ENCODE measurements at regions not wholly inside any gene's neighbourhood (a gene's known extent, or its start where the extent isn't known, plus 50 kb on each side); places are given as distances from the start of the nearest gene placed in this dataset.
A peak's percentile ranks its signal among the peaks of the same experiment; 100 is the strongest.

DNA sequence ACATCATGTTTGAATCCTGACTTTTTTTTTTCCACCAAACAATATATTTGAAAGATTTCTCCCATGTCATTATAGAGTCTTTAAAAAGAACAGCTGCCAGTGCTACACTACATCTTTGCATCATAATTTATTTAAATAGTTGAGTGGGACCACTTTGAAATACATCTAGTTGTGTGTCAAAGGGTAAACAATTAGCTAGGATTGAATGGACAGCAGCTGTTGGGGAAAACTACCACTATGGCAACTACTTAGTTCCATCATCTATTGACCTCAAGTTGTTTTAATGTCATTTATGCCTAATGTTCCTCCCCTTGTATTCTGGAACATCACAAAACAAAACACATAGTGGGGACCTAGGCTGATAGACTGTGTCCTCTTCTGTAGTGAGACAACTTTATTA lies 985.1 kb downstream of the SORCS1 start:
- no peak for FAIRE-seq

DNA sequence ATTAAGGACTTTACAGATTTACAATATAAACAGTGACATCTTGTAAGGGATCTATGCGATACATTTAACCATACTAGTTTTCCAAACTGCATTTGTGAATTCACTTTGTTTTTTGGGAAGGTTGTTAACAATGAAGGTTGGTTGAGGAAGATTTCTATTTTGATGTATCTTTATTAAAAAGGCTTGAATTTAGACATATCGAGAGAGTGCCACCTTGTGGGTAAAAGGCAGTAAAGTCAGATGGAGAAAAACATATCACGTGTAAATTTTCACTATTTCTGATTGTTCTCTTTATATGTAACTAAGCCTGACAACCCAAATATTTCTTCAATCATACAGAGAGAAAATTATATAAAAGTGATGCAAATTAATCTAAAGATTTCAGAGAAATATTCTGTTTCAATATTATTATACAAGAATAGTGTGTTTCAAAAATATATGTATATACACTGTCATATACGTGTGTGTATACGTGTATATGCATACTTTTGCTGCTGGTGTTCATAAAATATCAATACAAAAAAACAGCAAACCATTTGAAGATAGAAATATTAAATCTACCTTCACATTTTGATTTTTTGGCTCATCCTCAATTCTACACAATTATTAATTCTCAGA lies 988.6 kb downstream of the SORCS1 start:
- peak; percentile 97 for FAIRE-seq

DNA sequence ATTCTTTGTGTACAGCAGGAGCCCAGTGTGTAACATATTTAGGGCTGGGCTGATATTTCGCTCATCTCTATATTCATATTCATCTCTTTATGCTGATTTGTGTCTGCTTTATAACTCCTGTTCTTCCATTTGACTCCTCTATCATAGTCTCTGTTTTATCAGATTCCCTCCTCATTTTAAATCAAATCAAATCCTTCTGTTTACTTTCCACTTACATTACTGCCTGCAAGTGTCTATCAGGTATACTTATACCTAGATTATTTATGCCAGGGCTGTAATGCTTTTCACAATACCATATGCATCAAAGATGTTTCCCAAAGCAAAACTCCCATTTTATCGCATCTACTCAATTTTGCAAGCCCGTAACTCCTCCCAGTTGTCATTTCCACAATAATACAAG lies 990.7 kb downstream of the SORCS1 start:
- no peak for FAIRE-seq

DNA sequence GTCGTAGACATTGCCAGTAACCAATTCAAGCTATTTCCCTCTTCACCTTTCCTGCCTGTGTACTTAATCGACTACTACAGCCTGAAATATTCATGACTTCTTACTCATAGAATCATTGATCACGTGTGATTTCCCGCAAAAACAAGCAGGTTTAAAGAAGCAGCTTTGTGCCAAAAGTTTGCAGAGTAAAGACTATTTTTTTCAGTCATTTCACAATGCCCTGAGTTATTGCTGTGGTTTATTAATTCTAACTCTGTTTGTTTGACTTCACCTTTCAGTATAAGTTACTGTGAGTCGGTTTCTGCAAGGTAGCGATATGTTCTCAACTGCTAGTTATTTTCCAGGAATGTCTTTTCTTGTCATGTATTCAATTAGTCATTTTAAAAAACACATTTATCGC lies 995.3 kb downstream of the SORCS1 start:
- no peak for FAIRE-seq

DNA sequence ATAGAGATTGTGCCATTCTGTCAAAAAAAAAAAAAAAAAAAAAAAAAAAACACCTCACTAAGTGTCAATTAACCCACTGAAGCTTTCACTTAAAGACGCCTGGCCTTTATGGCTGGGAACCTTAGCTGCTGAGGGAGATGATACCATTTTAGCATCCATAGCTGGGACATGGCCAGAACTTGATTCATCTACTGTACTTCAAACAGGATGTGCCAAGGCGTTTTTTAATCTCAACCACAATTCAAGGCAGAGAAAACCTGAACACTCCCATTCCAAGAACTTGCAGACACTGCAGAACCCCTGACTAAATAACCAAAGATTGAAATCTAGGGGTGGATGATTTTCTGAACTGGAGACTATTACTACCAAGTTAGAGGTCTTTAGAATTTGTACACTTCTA lies 996.6 kb downstream of the SORCS1 start:
- no peak for FAIRE-seq

DNA sequence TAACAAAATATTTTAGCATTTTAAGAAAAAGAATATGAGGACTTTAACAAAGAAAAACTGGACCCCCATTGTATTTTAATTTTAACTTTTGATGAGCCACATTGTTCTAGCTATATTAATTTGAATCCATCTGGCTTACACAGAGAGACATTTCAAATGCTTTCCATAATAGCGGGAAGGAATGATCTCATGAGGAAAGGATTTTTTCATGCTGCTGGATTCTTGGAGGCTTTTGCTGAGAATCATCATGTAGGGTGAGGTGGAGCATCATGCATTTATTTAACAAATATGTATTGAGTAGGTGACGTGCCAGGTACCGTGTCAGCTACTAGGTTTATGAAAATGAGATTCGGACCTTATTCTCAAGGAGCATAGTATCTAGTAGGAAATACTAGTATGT lies 1006.3 kb downstream of the SORCS1 start:
- no peak for FAIRE-seq

DNA sequence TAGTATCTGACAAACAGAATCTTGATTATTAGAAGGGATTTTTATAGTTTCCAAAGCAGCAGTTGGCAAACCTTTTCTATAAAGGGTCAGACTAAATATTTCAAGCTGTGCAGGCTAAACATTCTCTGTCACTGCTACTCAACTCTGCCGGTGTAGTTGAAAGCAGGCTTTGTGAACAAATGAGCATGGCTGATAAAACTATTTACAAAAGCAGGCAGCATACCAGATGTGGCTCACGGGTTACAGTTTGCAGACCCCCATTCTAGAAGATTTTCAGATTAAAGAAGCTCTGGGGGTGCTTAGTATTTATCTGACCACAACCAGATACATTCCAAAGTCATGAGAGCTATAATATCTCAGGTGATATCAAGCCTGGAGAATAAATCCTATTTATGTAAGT lies 1017.5 kb downstream of the SORCS1 start:
- FAIRE-seq: no peak

DNA sequence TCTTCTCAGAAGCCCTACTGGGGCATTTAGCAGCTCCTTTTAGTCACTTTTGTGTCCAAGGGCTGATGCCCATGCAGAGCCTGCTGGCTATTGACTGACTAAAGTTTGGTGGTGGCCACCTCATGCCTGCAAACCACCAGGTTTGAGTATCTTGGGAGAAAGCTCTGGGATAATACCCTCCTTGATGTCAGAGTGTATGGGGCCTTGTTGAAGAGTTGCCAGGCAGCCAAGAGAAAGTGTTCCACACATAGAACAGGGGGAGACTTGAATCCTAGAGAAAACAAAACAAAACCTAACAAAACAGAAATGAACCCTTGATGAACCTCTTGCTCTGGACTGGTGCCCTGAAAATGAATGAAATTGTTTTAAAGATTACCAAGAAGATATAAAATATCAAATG lies 1024.6 kb downstream of the SORCS1 start:
- no peak for FAIRE-seq

DNA sequence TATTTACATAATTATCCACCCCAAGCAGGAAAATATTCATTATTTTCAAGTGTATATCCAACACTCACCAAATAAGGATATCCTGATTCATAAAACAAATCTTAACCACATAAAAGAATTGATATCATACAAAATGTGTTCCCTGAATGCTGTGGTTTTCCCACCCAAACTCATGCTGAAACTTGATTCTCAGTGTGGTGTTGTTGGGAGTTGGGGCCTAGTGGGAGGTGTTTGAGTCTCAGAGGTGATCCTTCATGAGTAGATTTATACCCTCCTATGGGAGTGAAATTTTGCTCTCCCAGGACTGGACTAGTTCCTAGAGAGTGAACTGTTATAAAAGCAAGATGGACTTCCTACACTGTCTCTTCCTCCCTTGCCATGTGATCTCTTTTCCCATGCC lies 1028.3 kb downstream of the SORCS1 start:
- FAIRE-seq: no peak

DNA sequence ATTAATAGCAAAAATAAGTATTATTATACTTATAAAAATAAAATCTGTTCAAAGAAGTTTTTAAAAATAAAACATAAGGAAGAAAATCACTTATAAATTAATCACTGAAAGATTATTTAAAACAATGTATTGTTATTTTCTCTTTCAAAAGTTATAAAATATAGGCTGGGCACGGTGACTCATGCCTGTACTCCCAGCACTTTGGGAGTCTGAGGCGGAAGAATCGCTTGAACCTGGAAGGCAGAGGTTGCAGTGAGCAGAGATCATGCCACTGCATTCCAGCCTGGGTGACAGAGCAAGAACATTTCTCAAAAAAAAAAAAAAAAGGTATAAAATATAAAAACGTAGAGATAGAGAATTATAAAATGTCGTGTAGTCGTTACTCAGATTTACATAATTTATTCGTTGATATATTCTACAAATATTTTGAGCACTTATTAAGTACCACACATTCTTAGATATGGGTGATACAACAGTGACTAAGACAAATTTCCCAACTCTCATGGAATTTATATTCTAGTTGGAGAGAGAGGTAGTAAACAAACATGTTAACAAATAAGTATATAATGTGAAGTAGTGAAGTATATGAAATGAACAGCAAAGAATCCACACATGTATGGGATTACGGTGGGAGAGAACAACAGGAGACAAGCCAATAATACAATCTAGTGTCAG lies 1030.0 kb downstream of the SORCS1 start:
- no peak for FAIRE-seq

DNA sequence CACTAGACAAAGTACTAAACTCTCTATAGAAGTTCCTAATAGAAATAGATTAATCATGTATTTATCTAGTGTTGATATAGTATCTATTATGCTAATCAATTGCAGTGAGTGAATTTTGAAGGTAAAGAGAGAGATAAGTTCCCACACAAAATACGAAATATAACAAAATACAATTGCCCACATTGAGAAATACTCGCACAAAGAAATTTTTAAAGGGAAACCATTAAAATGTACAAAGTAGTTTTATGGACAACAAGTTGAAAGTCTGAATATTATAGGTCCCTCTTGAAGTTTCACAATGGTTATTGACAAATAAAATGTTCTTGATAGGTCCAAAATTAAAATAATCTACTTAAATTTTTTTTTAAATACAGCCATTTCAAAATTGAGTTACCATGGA lies 1031.1 kb downstream of the SORCS1 start:
- no peak for FAIRE-seq

DNA sequence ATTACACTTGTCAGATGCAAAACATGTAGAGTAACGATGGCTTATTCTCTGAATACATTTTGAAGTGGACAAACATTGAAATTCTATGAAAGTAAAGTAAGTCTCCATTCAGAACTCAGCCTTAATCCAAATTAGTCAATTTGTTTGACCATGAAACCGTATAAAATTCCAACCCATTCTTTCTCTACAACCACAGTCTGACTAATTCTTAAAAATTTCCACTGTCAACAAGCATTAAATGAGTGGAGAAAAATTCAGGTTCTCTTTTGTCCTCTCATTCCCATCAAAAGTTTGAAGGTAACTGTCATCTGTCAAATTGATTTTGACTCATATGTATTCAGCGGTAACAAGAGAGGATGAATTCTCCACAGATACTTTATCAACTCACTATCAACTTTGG lies 1031.5 kb downstream of the SORCS1 start:
- no peak for FAIRE-seq

DNA sequence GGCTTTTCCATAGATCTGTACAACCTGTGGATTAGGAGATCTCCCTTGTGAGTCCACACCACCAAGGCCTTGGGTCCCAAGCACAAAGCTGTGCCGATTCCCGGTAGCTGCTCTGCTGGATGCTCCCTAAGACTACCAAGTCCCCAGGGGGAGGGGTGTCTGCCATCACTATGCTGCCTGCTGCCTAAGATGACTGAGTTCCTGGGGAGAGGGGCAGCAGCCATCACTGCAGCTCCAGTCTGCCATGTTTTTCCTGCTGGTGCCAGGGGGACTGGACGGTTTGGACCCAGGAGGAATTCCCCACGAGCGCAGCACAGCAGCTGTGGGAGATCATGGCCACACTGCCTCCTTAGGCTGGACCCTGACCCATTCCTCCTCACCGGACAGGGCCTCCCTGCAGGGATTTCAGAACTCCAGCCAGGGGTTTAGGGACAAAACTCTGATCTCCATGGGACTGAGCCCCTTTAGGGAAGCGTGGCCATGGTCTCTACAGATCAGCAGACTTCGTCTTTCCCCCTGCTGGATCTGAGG lies 1049.8 kb downstream of the SORCS1 start:
- no peak for FAIRE-seq

DNA sequence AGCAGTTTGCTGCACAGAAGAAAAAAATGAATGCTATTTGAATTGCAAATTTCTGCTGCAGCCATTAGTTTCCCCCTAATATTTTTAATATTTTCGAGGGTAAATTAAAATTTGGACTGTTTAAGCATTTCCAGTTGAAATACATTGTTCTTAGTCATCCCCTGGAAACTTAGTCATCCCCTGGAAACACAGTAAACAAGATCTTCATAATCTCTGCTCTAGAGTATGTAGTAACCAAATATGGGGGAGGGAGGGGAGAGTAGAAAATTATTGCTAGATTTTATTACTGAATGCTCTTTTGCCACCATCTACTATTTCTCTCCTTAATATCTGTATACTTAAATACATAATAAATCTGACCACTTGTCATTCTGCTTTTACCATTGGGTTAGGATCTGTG lies 1053.3 kb downstream of the SORCS1 start:
- no peak for FAIRE-seq

DNA sequence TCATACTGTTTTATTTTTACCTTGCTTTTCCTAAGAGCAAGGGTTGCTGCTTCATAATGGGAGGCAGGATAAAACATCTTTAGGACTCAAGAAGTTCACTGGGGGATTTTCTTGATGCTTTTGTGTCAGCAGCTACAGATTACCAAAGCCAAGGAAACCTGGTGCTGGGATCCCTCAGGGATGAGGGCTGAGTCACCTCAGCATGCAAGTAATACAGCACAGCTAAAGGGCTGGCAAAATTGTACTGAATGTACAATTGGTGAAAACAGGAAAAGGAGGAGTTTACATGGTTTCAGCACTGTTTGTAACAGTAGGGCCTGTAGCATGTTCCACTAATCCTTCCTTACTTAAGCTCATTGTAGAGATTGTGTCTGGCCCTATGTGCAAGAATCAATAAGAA lies 1056.8 kb downstream of the SORCS1 start:
- no peak for FAIRE-seq

DNA sequence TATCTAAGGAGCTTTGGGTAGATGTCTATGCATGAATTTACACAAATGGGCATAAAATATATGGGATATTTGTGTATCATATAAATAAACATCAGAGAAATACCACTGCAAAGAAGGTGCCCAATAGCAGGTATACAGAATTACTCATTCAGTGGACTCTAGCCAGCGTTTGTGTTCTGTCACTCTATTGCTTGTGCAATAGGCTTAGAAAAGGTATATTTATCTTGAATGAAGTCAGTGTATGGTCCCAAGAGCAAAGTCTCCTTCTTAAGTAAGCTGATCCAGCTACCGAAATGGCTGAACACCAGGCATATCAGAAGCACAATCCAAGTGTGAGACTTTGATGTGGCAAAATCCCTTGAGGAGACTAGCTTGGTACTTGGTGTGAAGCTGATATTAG lies 1058.4 kb downstream of the SORCS1 start:
- FAIRE-seq: no peak

DNA sequence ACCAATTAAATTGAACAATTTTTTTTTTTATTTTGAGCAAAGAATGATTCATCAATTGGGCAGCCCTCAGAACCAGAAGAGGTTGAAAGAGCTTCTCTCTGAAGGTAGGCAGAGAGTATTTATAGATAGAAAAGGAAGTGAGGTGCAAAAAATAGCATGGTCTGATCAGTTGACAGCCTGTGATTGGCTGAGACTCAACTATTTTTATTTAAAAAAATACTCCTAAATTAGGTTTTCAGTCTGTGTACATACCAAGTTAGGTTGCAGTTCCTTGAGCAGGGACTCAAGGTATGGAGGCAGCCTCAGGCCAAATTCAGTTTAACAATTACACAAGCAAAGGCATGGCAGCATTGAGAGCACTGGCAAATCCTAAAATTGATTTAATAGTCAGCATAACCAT lies 1074.7 kb downstream of the SORCS1 start:
- FAIRE-seq: no peak

DNA sequence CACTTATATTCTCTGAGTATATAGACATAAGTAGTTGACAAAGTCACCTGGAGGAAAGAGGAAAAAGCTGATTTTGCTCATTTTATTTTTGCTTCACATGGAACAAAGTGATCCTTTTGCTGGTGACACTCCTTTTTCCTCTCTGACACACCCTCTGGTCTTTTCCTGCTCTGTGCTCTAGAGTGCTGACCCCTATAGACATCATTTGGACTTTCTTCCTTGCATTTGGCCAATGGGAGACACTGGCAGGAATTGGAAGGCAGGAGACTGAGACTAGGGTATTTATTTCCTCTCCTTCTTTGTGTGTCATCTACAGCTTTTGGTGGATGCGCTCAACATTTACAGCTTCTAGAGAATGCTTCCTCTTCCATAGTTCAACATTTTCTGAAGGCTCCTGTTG lies 1078.1 kb downstream of the SORCS1 start:
- no peak for FAIRE-seq

DNA sequence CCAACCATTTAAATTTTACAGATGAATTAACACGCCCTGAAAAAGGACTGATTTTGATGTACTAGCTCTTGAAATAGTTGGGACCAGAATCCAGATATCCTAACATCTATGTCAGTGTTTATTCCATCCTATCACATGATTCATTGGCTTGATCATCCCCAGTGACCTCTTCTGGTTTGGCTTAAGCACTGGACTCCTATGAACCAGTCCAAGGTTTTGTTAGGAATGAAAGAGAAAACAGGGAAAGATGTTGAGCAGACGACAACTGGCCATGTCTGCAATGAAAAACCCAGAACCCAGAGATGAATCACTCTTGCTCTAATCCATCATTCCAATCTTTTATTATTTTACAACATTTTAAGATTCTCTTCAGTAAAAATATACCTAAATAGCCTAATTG lies 1080.9 kb downstream of the SORCS1 start:
- no peak for FAIRE-seq

DNA sequence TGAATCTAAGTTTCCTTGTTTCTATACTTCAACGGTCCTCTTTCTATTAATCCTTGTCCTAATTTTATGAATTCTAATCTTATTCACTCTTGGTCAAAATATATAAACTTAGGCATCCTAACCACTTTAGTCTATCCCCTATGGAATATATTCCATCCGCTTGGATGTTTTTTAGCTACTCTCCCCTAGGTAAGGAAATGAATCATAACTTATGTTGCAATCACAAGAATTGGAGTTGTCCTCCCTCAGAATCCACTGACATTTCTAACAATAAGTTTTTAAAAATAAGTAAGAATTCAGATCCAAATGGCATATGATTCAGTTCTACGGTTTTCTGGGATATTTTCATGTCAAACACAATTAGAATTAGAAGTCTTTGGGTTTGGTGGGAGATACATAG lies 1081.6 kb downstream of the SORCS1 start:
- FAIRE-seq: no peak

DNA sequence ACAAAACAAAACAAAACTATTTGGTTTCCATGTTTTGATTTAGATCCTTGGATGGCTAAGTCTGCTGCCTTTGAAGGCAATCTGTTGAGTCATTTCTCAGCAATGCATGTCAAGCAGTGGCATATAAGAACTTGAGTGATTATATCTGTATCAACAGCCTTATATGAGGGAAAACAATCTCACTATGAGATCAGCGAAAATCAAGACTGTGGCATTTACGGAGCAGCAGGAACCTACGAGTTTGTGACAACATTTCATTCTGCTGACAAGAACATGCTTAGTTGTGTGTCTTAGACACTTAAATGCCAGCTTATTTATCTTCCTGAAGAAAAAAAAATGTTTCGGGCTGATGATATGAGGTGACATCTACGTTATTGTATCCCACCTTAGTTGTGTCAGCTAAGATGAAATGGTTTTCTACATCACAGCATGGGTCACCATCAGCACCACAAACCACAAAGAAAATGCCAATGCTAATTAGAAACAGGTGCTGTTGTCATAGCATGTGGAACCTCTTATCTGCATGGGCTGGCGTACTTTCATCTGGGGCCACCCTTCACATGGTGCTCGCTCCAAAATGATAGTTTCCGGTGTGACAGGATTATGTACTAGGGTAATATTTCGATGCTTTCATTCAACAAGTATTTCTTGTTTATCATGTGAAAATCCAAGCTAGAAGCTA lies 1085.5 kb downstream of the SORCS1 start:
- FAIRE-seq: no peak

DNA sequence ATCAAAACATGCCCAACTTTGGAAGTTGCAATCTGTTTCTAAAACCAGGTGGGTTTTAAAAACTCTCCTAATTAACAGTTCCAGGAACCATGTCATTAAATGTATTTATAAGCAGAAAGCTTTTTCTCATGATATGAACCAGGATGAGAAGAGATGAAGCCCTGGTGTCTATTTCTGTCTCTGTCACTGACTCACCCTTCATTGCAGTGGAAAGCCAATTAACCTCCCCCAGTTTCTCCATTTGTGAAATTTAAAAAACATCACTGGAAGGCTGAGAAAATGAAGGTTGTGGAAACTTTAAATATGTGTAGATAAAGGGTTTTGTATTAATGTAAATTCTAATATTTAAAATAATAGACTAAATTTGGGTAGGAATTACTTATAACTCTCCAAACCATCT lies 1088.0 kb downstream of the SORCS1 start:
- no peak for FAIRE-seq

DNA sequence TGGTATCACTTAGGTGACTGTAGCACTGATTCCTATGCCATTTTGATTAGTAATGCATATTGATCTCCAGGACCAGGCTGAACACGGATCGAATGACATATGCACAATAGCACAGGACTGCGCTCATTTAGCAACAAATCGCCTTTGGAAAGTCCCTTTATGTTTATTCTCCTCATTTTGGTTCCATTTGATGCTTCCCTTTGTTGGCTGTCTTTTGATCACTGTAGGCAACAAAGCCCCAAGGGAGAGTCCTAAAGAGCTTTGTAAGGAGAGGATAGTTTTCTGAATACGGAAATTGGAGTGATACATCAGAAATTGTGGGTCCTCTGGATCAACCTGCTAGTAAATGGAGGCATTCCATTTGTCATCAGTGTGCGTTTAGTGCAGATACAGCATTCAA lies 1111.4 kb downstream of the SORCS1 start:
- FAIRE-seq: no peak

DNA sequence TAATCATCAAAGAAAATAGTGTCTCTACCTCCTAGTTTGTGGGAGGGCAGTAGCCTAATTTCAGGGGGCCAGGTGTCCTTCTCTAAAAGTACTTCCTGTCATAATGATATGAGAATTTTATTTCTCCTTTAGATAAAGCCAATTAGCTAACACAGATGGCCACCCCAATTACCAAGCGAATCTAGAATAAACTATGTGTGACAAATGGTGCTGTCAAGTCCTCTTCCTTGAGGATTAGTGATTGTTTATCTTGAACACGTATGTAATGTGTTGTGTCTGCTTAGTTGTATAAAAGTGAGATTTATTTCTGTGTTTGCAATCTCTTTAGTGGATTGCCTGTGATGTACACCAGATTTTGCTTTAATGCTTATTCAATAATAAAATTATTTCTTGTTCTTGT lies 1120.0 kb downstream of the SORCS1 start:
- FAIRE-seq: no peak

Measured in islet of Langerhans (tissue), 1 donor.